ENCODE measurements at regions not wholly inside any gene's neighbourhood (a gene's known extent, or its start where the extent isn't known, plus 50 kb on each side); places are given as distances from the start of the nearest gene placed in this dataset.
"Not testable (repeated sequence)": the region's sequence is repeated elsewhere in the genome, so short reads cannot be mapped to it uniquely, and the experiment has no call there.

- no peak for DNase-seq (ENCODE audit: low read depth)
Measured at GRCh38 chr13:65595916-65596315, 1634.2 kb downstream of the PCDH9 start.

GRCh38 chr13:65594298-65594781 is 1635.8 kb downstream of the PCDH9 start:
- peak; percentile 5 for DNase-seq (ENCODE audit: low read depth)

GRCh38 chr13:65593298-65593874 is 1636.8 kb downstream of the PCDH9 start:
- DNase-seq (ENCODE audit: low read depth): no peak

- no peak for DNase-seq (ENCODE audit: low read depth)
Measured at GRCh38 chr13:65592731-65593130, 1637.4 kb downstream of the PCDH9 start.

- DNase-seq (ENCODE audit: low read depth): no peak
Measured at GRCh38 chr13:65585346-65585745, 1644.8 kb downstream of the PCDH9 start.

DNA sequence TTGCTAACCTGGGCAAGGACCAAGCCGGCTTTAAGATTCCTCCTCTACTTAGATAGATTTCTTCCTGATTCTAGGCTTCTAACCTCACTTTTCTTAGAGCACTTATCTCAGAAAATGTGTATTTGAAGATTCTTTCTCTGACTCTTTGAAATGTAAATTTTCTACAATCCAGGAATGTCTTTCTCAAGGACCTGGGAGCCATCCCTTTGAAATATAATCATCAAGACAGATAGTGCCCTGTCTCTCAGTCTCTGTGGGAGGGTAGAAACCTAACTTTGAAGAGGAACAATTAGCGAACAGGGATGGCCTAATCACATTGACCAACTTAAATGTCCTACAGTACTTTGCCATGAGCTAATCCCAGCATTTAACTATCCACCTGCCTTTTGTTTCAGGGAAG is 1646.0 kb downstream of the PCDH9 start:
- DNase-seq (ENCODE audit: low read depth): no peak

DNA sequence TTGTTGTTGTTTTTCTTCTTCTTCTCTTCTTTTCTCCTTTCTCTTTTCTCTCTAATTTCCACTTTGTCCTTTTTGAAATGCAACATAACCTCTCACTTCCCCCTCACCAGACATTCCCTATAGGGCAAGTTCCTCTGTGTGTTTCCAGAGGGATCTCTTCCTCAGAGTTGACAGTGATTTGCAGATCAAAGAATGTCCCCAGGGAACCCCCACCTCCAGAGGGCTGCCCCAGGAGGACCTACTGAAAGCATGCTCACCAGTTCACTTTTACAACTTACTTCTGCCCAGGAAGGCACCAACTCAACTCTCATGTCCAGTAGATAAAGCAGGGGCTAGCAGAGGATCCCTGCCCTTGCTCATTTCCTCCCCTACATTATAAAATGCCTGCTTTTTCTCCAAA is 1648.0 kb downstream of the PCDH9 start:
- no peak for DNase-seq (ENCODE audit: low read depth)

DNA sequence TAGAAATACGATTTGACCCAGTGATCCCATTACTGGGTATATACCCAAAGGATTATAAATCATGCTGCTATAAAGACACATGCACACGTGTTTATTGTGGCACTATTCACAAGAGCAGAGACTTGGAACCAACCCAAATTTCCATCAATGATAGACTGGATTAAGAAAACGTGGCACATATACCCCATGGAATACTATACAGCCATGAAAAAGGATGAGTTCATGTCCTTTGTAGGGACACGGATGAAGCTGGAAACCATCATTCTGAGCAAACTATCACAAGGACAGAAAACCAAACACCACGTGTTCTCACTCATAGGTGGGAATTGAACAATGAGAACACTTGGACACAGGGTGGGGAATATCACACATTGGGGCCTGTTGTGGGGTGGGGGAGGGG is 1665.6 kb downstream of the PCDH9 start:
- not testable (repeated sequence) for DNase-seq (ENCODE audit: low read depth)

- no peak for DNase-seq (ENCODE audit: low read depth)
Measured at GRCh38 chr13:65562305-65562704, 1667.8 kb downstream of the PCDH9 start.

GRCh38 chr13:65560936-65561335 is 1669.2 kb downstream of the PCDH9 start:
- DNase-seq (ENCODE audit: low read depth): no peak

DNA sequence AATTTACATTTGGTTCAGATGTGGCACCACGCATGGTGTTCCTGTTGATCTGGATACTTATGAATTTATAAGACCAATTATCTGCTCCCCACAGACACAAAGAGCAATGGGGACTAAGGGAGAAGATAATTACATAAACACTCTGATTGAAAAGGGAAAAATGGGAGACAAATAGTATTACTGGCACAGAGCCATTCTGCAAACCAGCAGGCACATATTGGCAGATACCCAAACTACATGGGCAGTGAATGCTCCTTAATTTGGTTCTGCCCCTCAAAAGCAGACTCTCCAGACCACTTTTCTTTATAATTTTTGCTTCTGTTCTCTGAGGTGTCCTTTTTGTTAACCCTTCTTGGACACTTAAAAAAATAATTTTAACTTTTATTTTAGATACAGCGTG is 1674.2 kb downstream of the PCDH9 start:
- DNase-seq (ENCODE audit: low read depth): no peak

DNA sequence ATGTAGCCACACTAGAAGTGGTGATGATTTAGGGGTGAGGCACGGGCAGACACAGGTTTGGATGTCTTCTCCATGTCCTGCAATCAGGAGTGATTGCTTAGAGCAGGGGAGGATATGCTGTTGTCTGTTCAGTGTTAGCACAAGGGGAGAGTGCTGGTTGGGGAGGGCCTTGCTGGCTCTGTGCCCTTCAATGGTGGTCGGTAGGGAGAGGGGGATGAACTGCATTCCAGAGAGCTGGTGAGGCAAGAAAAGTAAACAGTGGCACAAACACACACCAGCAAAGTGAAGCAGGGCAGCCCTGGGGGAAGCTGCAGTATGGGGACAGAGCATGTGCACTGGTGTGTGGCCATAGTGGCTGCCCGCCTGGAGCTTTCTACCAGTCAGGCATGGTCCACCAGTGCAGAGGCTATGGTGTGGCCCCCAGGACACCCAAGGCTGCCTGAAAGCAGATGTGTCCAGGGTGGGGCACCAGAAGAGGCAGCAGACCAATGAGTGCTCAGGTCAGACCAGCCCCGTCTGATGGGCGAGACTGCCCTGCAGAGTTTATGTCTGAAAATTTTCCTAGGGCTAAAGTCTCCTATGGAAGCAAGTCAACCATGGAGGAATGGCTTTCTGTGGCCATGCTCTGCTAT is 1676.9 kb downstream of the PCDH9 start:
- DNase-seq (ENCODE audit: low read depth): no peak

DNA sequence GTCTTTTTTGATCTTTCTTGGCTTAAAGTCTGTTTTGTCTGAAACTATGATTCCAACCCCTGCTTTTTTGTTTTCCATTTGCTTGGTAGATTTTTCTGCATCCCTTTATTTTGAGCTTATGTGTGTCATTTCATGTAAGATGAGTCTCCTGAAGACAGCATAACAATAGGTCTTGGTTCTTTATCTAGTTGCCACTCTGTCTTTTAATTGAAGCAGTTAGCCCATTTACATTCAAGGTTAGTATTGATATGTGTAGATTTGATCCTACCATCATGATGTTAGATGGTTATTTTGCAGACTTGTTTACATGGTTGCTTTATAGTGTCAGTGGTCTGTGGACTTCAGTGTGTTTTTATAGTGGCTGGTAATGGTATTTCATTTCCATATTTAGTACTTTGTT is 1678.9 kb downstream of the PCDH9 start:
- no peak for DNase-seq (ENCODE audit: low read depth)

DNA sequence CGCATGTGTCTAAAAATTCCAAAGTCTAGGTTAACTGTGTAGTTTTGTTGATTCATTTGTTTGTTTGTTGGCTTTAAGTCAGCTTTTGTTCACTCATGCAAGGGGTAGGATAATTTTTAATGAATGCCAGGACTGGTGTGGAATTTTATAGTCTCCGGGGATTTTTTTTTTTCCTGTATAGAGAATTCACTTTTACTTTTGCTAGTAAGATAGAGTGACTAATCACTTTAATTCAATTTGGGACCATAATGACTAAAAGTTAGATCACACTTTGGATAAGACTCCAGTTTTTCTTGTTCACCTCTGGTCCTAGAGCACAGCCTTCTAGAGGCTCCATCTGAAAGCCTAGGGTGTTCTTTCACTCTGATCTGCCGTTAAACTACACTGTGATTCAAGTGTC is 1690.0 kb downstream of the PCDH9 start:
- DNase-seq (ENCODE audit: low read depth): peak; percentile 11

DNA sequence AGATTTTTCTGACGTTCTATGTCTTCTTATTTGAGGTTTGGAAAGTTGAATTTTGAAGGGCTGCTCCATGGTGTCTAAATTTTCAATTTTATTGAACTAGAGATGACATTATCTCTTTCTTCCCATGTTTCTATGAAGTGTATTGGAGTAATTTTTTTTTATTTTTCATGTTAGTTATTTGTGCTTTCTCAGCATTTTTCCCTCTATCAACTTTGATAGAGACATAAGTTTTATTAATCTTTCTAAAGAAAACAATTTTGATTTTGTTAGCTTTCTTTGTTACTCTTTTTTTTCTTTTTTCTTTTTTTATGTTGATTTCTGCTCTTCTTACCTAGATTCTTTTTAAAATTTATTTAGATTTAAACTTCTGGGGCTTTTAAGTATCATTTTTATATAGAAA is 1694.8 kb downstream of the PCDH9 start:
- no peak for DNase-seq (ENCODE audit: low read depth)

- DNase-seq (ENCODE audit: low read depth): no peak
Measured at GRCh38 chr13:65532231-65532630, 1697.9 kb downstream of the PCDH9 start.

DNA sequence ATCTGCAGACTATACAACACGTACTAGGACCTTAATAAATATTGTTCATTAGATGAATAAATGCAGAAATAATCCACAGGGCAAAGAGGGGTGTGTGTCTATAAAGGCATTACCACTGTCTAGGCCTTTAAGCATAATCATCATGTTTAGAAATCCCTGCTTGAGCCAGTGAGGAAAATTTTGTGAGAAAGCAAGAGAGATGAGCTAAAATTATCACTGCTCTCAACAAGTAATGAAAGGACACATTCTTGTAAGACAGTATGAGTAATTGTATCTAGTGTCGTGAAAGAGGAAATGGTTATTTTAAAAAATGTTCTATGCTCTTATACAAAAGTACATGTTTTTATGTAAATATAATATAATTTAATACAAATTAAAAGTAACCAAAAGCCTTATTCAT is 1699.4 kb downstream of the PCDH9 start:
- DNase-seq (ENCODE audit: low read depth): no peak

DNA sequence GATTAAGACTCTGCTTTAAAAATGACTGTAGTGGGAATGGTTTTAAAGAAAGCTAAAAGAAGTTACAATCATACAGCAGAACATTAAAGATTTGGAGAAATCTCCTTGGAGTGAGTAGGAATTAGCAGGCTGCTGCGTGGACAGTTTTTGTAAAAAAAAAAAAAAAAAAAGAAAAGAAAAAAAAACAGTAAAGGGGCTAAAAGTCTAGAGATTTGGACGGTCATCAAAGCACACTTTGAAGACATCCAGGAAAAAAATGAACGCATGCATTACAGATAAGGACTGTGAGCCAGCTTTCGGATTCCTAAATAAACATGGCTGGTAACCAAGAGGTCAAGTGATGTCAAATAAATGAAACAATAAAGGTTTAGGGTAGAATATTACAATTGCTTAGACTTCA is 1700.6 kb downstream of the PCDH9 start:
- DNase-seq (ENCODE audit: low read depth): no peak

GRCh38 chr13:65508745-65509144 is 1721.4 kb downstream of the PCDH9 start:
- no peak for DNase-seq (ENCODE audit: low read depth)

- DNase-seq (ENCODE audit: low read depth): no peak
Measured at GRCh38 chr13:65508338-65508737, 1721.8 kb downstream of the PCDH9 start.

- no peak for DNase-seq (ENCODE audit: low read depth)
Measured at GRCh38 chr13:65505941-65506340, 1724.2 kb downstream of the PCDH9 start.

- DNase-seq (ENCODE audit: low read depth): no peak
Measured at GRCh38 chr13:65504213-65504612, 1725.9 kb downstream of the PCDH9 start.

DNA sequence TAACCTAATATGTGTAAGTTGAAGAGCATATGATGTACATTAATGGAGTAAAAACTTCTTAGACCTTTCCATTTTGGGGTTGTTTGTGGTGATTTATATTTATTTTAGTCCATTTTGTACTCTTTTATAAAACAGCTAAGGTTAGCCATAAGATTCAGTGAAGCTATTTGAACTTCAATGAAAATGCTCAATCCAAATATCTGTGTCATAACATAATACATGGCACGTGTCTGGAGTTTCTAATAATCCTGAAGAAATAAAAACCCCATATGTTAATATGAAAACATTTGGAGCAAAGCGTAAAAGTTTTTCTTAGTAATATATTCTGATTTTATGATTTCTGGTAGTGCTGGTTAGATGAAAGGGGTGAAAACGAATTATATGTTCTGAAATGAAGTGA is 1729.7 kb downstream of the PCDH9 start:
- no peak for DNase-seq (ENCODE audit: low read depth)

DNA sequence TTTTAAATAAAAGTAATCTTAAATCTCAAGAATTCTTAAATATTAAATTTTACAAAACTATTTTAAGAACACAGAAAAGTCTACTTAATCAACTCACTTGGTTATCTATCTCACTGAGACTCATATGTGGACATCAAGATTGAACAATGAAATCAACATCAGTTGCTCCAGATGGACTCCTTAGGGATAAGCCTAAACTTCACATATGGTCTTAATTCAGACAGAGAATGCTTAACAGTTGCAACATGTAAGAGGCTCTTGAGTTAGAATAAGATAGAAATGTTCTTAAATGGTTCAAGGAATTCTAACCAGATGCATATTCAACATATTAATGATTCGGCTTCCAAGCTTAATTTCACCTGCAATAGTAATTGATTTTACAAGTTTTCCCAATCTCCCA is 1730.9 kb downstream of the PCDH9 start:
- DNase-seq (ENCODE audit: low read depth): peak; percentile 22
